Psoas muscle (tissue), 7 donors: ENCODE measurements at regions not wholly inside any gene's neighbourhood (a gene's known extent, or its start where the extent isn't known, plus 50 kb on each side); places are given as distances from the start of the nearest gene placed in this dataset.

Experiments
- ATAC-seq, 4 donors: fragments of 200-7000 bp; cut with Tn5 transposase; one replicate each; pipeline ENCODE4 v1.9.1; 2020; ENCODE audit warnings: moderate library complexity in 3 of 4, mild to moderate bottlenecking in 2 of 4
- DNase-seq, 2 donors: peaks; one replicate each; pipeline ENCODE4 v3.0.0-alpha.2; 2020
- H3K27ac ChIP-seq: fragments of 200-600 bp; one replicate; pipeline ENCODE4 v1.8.0; 2022
- H3K27me3 ChIP-seq, 3 donors: fragments of 200-600 bp in 1 of 3; one replicate each; pipeline versions ENCODE4 v1.6.1 to v1.8.0; 2013 to 2022; ENCODE audit warnings: low read length in 2 of 3, mild to moderate bottlenecking in 2 of 3, moderate library complexity in 1 of 3; ENCODE audit not compliant: insufficient read depth in 3 of 3
- H3K36me3 ChIP-seq, 2 donors: fragments of 200-600 bp in 1 of 2; one replicate each; pipeline versions ENCODE4 v1.6.1 to v1.8.0; 2013 to 2022; ENCODE audit warnings: low read depth in 1 of 2, mild to moderate bottlenecking in 1 of 2, moderate library complexity in 1 of 2; ENCODE audit not compliant: insufficient read depth in 1 of 2
- H3K4me1 ChIP-seq: fragments of 200-600 bp; one replicate; pipeline ENCODE4 v1.8.0; 2022
- H3K4me3 ChIP-seq: fragments of 200-600 bp; one replicate; pipeline ENCODE4 v1.8.0; 2022; ENCODE audit warnings: mild to moderate bottlenecking
- H3K9me3 ChIP-seq: fragments of 200-600 bp; one replicate; pipeline ENCODE4 v1.8.0; 2022
- CTCF ChIP-seq: fragments of 200-600 bp; IDR thresholded peaks from one replicate; pipeline ENCODE4 v1.8.0; 2022; ENCODE audit warnings: antibody characterized with exemption
- WGBS, 3 donors: extraction: QIAGEN DNeasy Blood & Tissue Kit; methylation state at CpG; one replicate each; pipeline versions ENCODE4 v1.1.6 to v1.1.7; 2013; 5-methylcytosine and 5-hydroxymethylcytosine counted together
- intact Hi-C, 2 donors: fragments of 100-400 bp; cut with DNase I; formaldehyde crosslinking; loops; one replicate each; pipeline versions ENCODE4 v1.11.0 to v1.14.2; 2022
- donor health status: healthy with polysubstance abuse.
- donor health status: DM: no; HTN: no; CAD: no; lungs with moderate emphysema.
- donor health status: Bipolar disorder and iron deficiency.
- donor health status: healthy.
- donor health status: DM: yes; HTN: yes; CAD: no.
- donor health status: DM: no; HTN: no; CAD: no.
- donor health status: DM: yes; HTN: yes; CAD: no.

DNA sequence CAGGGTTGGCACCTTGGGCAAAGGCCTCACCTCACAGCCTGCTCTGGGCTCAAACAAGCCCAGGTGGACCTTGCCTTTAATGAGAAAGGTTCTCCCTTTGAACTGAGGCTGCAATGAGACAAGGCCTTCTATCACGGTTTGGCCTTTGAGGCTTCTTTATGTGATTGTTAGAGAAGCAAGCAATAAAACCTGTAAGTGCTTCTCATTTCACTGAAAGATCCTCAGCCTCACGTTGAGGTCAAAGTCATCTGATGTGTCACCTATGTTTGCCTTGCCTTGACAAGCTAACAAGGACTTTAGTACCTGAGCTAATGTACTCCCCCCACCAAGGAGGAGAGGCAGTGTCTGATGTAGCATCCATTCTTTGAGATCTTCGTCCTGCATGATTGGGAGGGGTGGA, 155.9 kb upstream of the RBM19 start:
- no peak for DNase-seq
- no peaks in the 10 kb centered on the region for H3K4me1 ChIP-seq
- peaks cover 0 to 2% (median 0%) of the 10 kb centered on the region in 3 donors for H3K27me3 ChIP-seq
- ATAC-seq = no peak
- no peak for TF ChIP-seq CTCF
- no peak overlapping the region for H3K27ac ChIP-seq
- intact Hi-C loops = no loop called here
- no peak overlapping the region for H3K4me3 ChIP-seq
- 63 to 82% (median 74%) methylated on average over 3 of the region's 3 CpGs for WGBS, 3 donors
- no peaks in the 10 kb centered on the region for H3K9me3 ChIP-seq
- H3K36me3 ChIP-seq = no peaks in the 10 kb centered on the region

DNA sequence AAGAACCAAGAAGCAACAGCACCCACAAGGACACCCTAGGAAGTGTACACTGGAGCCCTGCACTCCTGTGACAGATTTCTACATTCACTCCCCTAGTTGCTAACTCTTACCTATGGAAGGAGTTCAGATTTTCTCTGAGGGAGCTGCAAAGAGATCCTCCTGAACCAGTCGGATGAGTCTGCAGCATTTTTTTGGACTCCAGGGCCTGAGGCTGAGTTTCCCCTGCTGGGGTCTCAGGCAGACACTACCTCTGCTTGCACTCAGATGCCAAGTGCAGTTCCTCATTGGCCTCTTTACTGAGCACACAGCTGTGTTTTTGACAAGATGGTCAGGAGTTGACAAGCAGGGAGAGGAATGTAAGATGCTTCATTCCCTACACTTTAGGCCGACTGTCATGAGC, 153.2 kb upstream of the RBM19 start:
- no peaks in the 10 kb centered on the region for H3K36me3 ChIP-seq
- whole genome bisulfite sequencing, 3 donors = 59 to 72% (median 68%) methylated on average over 2 of the region's 2 CpGs
- DNase-seq (no peak), ATAC-seq (no peak)
- H3K27me3 ChIP-seq = peaks cover 0 to 2% (median 0%) of the 10 kb centered on the region in 3 donors
- no peak overlapping the region for H3K27ac ChIP-seq
- intact Hi-C loops = no loop called here
- H3K4me3 ChIP-seq = no peak overlapping the region
- no peak for TF ChIP-seq CTCF
- no peaks in the 10 kb centered on the region for H3K4me1 ChIP-seq
- no peaks in the 10 kb centered on the region for H3K9me3 ChIP-seq

- WGBS, 3 donors = 82 to 97% (median 88%) methylated on average over 1 of the region's 1 CpG
- no peak for TF ChIP-seq CTCF
- no peaks in the 10 kb centered on the region for H3K36me3 ChIP-seq
- H3K4me3 ChIP-seq = no peak overlapping the region
- no peak overlapping the region for H3K27ac ChIP-seq
- no peaks in the 10 kb centered on the region for H3K4me1 ChIP-seq
- no peak for DNase-seq
- ATAC-seq = no peak
- no peaks in the 10 kb centered on the region for H3K27me3 ChIP-seq
- intact Hi-C loops = no loop called here
- H3K9me3 ChIP-seq = no peaks in the 10 kb centered on the region
These were observed 130.3 kb upstream of the RBM19 start for GRCh38 chr12:114096461-114096860.

DNA sequence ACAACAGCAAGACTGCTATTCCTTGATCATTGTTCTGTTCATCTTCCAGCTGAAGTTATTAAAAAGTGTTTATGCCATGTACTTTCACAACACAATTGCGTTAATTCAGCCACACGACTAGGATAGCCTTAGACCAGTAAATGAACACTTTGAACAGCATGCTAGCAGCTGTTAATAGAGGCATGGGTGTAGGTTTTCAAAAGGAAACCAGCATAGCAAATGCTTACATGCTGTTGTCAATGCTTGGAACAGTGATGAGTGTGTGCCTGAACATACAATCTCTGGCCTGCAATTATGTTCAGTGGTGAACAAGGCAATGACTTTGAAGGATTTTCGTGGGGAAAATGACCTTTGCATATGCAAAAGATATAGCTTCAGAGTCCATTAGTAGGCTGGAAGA, 127.4 kb upstream of the RBM19 start:
- no peak for ATAC-seq
- no peaks in the 10 kb centered on the region for H3K36me3 ChIP-seq
- WGBS, 3 donors = 36 to 50% (median 42%) methylated on average over 3 of the region's 3 CpGs
- DNase-seq = no peak
- no peak overlapping the region for H3K4me3 ChIP-seq
- no peaks in the 10 kb centered on the region for H3K4me1 ChIP-seq
- H3K27me3 ChIP-seq = no peaks in the 10 kb centered on the region
- no peak overlapping the region for H3K27ac ChIP-seq
- no peak for TF ChIP-seq CTCF
- intact Hi-C loops = no loop called here
- H3K9me3 ChIP-seq = no peaks in the 10 kb centered on the region

DNA sequence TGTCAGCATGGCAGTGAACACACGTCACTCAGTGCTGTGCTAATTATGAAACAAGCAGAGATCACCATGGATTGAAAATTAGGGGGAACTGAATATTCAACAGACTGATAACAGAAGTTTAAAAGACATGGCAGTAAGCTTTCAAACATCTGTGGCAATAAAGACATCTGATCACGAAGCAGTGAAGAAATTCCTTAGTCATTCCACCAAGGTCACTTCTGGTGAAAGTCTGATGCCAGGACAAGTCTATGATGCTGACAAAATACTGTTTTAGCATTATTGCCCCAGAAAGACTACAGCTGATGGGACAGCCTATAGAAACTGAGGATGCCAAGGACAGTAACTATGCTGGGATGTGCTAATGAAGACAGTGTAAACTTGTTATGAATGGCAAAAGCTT, 126.9 kb upstream of the RBM19 start:
- TF ChIP-seq CTCF = no peak
- H3K36me3 ChIP-seq = no peaks in the 10 kb centered on the region
- DNase-seq (no peak), ATAC-seq (no peak)
- no peaks in the 10 kb centered on the region for H3K27me3 ChIP-seq
- WGBS, 3 donors = 49 to 68% (median 54%) methylated on average over 2 of the region's 2 CpGs
- no peak overlapping the region for H3K27ac ChIP-seq
- intact Hi-C loops = no loop called here
- no peaks in the 10 kb centered on the region for H3K4me1 ChIP-seq
- H3K9me3 ChIP-seq = no peaks in the 10 kb centered on the region
- H3K4me3 ChIP-seq = no peak overlapping the region
